Omental fat pad (tissue), 3 donors: ENCODE measurements at regions not wholly inside any gene's neighbourhood (a gene's known extent, or its start where the extent isn't known, plus 50 kb on each side); places are given as distances from the start of the nearest gene placed in this dataset.

Experiments used
- ATAC-seq: fragments of 150-250 bp; one replicate; pipeline ENCODE4 v1.9.1; 2016; ENCODE audit warnings: mild to moderate bottlenecking, moderate library complexity; ENCODE audit not compliant: low FRiP score
- DNase-seq: peaks from one replicate; pipeline ENCODE4 v3.0.0-alpha.2; 2019; ENCODE audit warnings: low spot score
- CTCF ChIP-seq, 3 donors: fragments of 450-650 bp; IDR thresholded peaks; one replicate each; pipeline ENCODE4 v1.5.1; 2016 to 2017; ENCODE audit warnings: antibody characterized with exemption in 3 of 3, mild to moderate bottlenecking in 3 of 3, moderate library complexity in 2 of 3

- DNase-seq: no peak
- no peak for ATAC-seq
- no peak for TF ChIP-seq CTCF (IDR thresholded peaks at IDR 0.05)
These were observed 632.5 kb upstream of the ANKRD30A start for GRCh38 chr10:36492590-36493515.

GRCh38 chr10:36491926-36492325 is 633.5 kb upstream of the ANKRD30A start:
- DNase-seq (no peak), ATAC-seq (no peak)
- TF ChIP-seq CTCF (IDR thresholded peaks at IDR 0.05): no peak

GRCh38 chr10:36489611-36490228 is 635.7 kb upstream of the ANKRD30A start:
- no peak for TF ChIP-seq CTCF (IDR thresholded peaks at IDR 0.05)
- DNase-seq (no peak), ATAC-seq (no peak)

GRCh38 chr10:36489181-36489580 is 636.2 kb upstream of the ANKRD30A start:
- DNase-seq (no peak), ATAC-seq (no peak)
- TF ChIP-seq CTCF (IDR thresholded peaks at IDR 0.05): no peak

GRCh38 chr10:36488579-36488978 is 636.8 kb upstream of the ANKRD30A start:
- no peak for ATAC-seq
- TF ChIP-seq CTCF (IDR thresholded peaks at IDR 0.05): no peak
- DNase-seq: no peak

GRCh38 chr10:36479073-36479472 is 646.3 kb upstream of the ANKRD30A start:
- TF ChIP-seq CTCF (IDR thresholded peaks at IDR 0.05): no peak
- ATAC-seq (no peak), DNase-seq (no peak)

GRCh38 chr10:36476399-36476798 is 649.0 kb upstream of the ANKRD30A start:
- DNase-seq: no peak
- ATAC-seq: no peak
- TF ChIP-seq CTCF (IDR thresholded peaks at IDR 0.05): no peak
